H9 (cell line): ENCODE measurements at regions not wholly inside any gene's neighbourhood (a gene's known extent, or its start where the extent isn't known, plus 50 kb on each side); places are given as distances from the start of the nearest gene placed in this dataset.

Source experiments
- DNase-seq: peaks from one replicate; pipeline ENCODE4 v3.0.0-alpha.2; 2017
- H2AFZ ChIP-seq: one replicate; pipeline ENCODE4 v1.6.1; 2013; ENCODE audit warnings: mild to moderate bottlenecking, low read length, control low read depth, moderate library complexity
- H2AK5ac ChIP-seq: 2 replicates; pipeline ENCODE4 v1.6.1; 2013; ENCODE audit warnings: low read length, control low read depth, mixed read lengths; ENCODE audit not compliant: insufficient read length
- H2BK120ac ChIP-seq: one replicate; pipeline ENCODE4 v1.6.1; 2013; ENCODE audit warnings: low read depth, mild to moderate bottlenecking, low read length, control low read depth, inconsistent platforms; ENCODE audit not compliant: poor library complexity, severe bottlenecking
- H2BK12ac ChIP-seq: 2 replicates; pipeline ENCODE4 v1.6.1; 2013; ENCODE audit warnings: low read length, control low read depth, mixed read lengths, low read depth; ENCODE audit not compliant: insufficient read length
- H2BK15ac ChIP-seq: 2 replicates; pipeline ENCODE4 v1.6.1; 2013; ENCODE audit warnings: low read depth, low read length, control low read depth
- H2BK20ac ChIP-seq: one replicate; pipeline ENCODE4 v1.6.1; 2013; ENCODE audit warnings: low read depth, mild to moderate bottlenecking, low read length, control low read depth, inconsistent platforms; ENCODE audit not compliant: poor library complexity, severe bottlenecking
- H2BK5ac ChIP-seq: 2 replicates; pipeline ENCODE4 v1.6.1; 2013; ENCODE audit warnings: low read length, control low read depth, mixed read lengths; ENCODE audit not compliant: insufficient read length
- H3K14ac ChIP-seq: 2 replicates; pipeline ENCODE4 v1.6.1; 2013; ENCODE audit warnings: low read length, control low read depth; ENCODE audit not compliant: insufficient read depth
- H3K18ac ChIP-seq: 2 replicates; pipeline ENCODE4 v1.6.1; 2013; ENCODE audit warnings: low read depth, mild to moderate bottlenecking, mixed read lengths, low read length, control low read depth; ENCODE audit not compliant: insufficient read length
- H3K23ac ChIP-seq: 2 replicates; pipeline ENCODE4 v1.6.1; 2013; ENCODE audit warnings: low read length, control low read depth, mixed read lengths, low read depth; ENCODE audit not compliant: insufficient read length
- H3K23me2 ChIP-seq: 2 replicates; pipeline ENCODE4 v1.6.1; 2013; ENCODE audit warnings: low read depth, mild to moderate bottlenecking, mixed read lengths, low read length, control low read depth; ENCODE audit not compliant: insufficient read length, poor library complexity, severe bottlenecking
- H3K27ac ChIP-seq: 2 replicates; pipeline ENCODE4 v1.5.1; 2013; ENCODE audit warnings: low read length, control low read depth, mixed read lengths, low read depth; ENCODE audit not compliant: insufficient read length
- H3K27me3 ChIP-seq: 2 replicates; pipeline ENCODE4 v1.6.1; 2013; ENCODE audit warnings: low read length, control low read depth, inconsistent platforms; ENCODE audit not compliant: insufficient read depth
- H3K4ac ChIP-seq: 2 replicates; pipeline ENCODE4 v1.6.1; 2013; ENCODE audit warnings: low read depth, mild to moderate bottlenecking, control low read depth, inconsistent platforms, low read length, moderate library complexity
- H3K4me1 ChIP-seq: 2 replicates; pipeline ENCODE4 v1.6.1; 2013; ENCODE audit warnings: low read length, control low read depth, inconsistent platforms; ENCODE audit not compliant: insufficient read depth
- H3K4me2 ChIP-seq: 2 replicates; pipeline ENCODE4 v1.6.1; 2013; ENCODE audit warnings: low read length, control low read depth, mixed read lengths; ENCODE audit not compliant: insufficient read length, insufficient read depth
- H3K56ac ChIP-seq: 2 replicates; pipeline ENCODE4 v1.6.1; 2013; ENCODE audit warnings: low read depth, mild to moderate bottlenecking, mixed read lengths, low read length, control low read depth; ENCODE audit not compliant: insufficient read length
- H3K79me1 ChIP-seq: 2 replicates; pipeline ENCODE4 v1.6.1; 2013; ENCODE audit warnings: low read depth, mild to moderate bottlenecking, moderate library complexity, low read length, control low read depth, inconsistent platforms; ENCODE audit not compliant: insufficient read depth, poor library complexity, severe bottlenecking
- H3K79me2 ChIP-seq: 2 replicates; pipeline ENCODE4 v1.6.1; 2013; ENCODE audit warnings: low read length, control low read depth, inconsistent platforms; ENCODE audit not compliant: insufficient read depth
- H3K9ac ChIP-seq: 2 replicates; pipeline ENCODE4 v1.6.1; 2013; ENCODE audit warnings: low read length, control low read depth, mixed read lengths; ENCODE audit not compliant: insufficient read length; ENCODE audit errors: extremely low read depth
- H3K9me3 ChIP-seq: one replicate; pipeline ENCODE4 v1.6.1; 2013; ENCODE audit warnings: low read depth, low read length, inconsistent platforms; ENCODE audit not compliant: control insufficient read depth
- H3T11ph ChIP-seq: one replicate; pipeline ENCODE4 v1.6.1; 2013; ENCODE audit warnings: mild to moderate bottlenecking, low read length, control low read depth, inconsistent platforms
- H4K20me1 ChIP-seq: one replicate; pipeline ENCODE4 v1.6.1; 2013; ENCODE audit not compliant: control insufficient read depth, insufficient read length, insufficient read depth
- H4K5ac ChIP-seq: 2 replicates; pipeline ENCODE4 v1.6.1; 2013; ENCODE audit warnings: low read depth, mild to moderate bottlenecking, mixed read lengths, low read length, control low read depth; ENCODE audit not compliant: insufficient read length
- H4K8ac ChIP-seq: replicated peaks from 2 replicates; pipeline ENCODE4 v1.6.1; 2013; ENCODE audit warnings: low read length, control low read depth, mixed read lengths, low read depth; ENCODE audit not compliant: insufficient read length
- H4K91ac ChIP-seq: 2 replicates; pipeline ENCODE4 v1.6.1; 2013; ENCODE audit warnings: low read depth, mild to moderate bottlenecking, moderate library complexity, mixed read lengths, low read length, control low read depth; ENCODE audit not compliant: insufficient read length
- H3K27ac Mint-ChIP-seq, 3 experiments: 2 replicates in 2 of 3; 3 replicates in 1 of 3; pipeline ENCODE4 v1.8.0; 2020 to 2021; ENCODE audit warnings: mixed read lengths in 3 of 3, mild to moderate bottlenecking in 1 of 3, moderate library complexity in 1 of 3
- H3K27me3 Mint-ChIP-seq: 2 replicates; pipeline ENCODE4 v1.8.0; 2021; ENCODE audit warnings: low read depth, mild to moderate bottlenecking, moderate library complexity, mixed read lengths
- H3K36me3 Mint-ChIP-seq, 3 experiments: 2 replicates in 2 of 3; 3 replicates in 1 of 3; pipeline ENCODE4 v1.8.0; 2020 to 2021; ENCODE audit warnings: low read depth in 3 of 3, mixed read lengths in 3 of 3; ENCODE audit not compliant: insufficient read depth in 1 of 3
- H3K4me1 Mint-ChIP-seq, 2 experiments: 2 replicates each; pipeline ENCODE4 v1.8.0; 2020; ENCODE audit warnings: mixed read lengths in 2 of 2
- H3K4me3 Mint-ChIP-seq, 2 experiments: 2 replicates in 1 of 2; 3 replicates in 1 of 2; pipeline ENCODE4 v1.8.0; 2020 to 2021; ENCODE audit warnings: mild to moderate bottlenecking in 2 of 2, mixed read lengths in 2 of 2, moderate library complexity in 1 of 2
- H3K9me3 Mint-ChIP-seq, 2 experiments: 2 replicates in 1 of 2; 3 replicates in 1 of 2; pipeline ENCODE4 v1.8.0; 2020; ENCODE audit warnings: mild to moderate bottlenecking in 2 of 2, mixed read lengths in 2 of 2, moderate library complexity in 1 of 2
- CTCF ChIP-seq: fragments of 200-600 bp; sonication (generic); conservative IDR thresholded peaks from 3 replicates; pipeline ENCODE4 v1.8.0; 2021; ENCODE audit warnings: antibody characterized with exemption, mild to moderate bottlenecking
- WGBS: extraction: QIAGEN DNeasy Blood & Tissue Kit; methylation state at CpG from one replicate; pipeline ENCODE4 v1.1.7; 2013; ENCODE audit warnings: missing lambda C conversion rate, low lambda C conversion rate, mixed read lengths; ENCODE audit not compliant: insufficient read length; ENCODE audit errors: extremely low coverage; 5-methylcytosine and 5-hydroxymethylcytosine counted together

GRCh38 chr18:75478996-75479880 lies 51.7 kb upstream of the SMIM21 start:
- peaks cover 7% of the 10 kb centered on the region for H3K9me3 ChIP-seq
- no peak overlapping the region for H4K8ac ChIP-seq
- no peaks in the 10 kb centered on the region for H3K79me1 ChIP-seq
- H2BK15ac ChIP-seq, result no peak overlapping the region
- peak; percentile 73 for TF ChIP-seq CTCF
- no peak overlapping the region for H2AFZ ChIP-seq
- H3K4me2 ChIP-seq, result no peak overlapping the region
- no peak overlapping the region for H2BK12ac ChIP-seq
- no peak overlapping the region for H2BK120ac ChIP-seq
- H3K4ac ChIP-seq, result no peak overlapping the region
- Mint-ChIP-seq H3K36me3 (peaks cover 5 to 22% (median 15%) of the 10 kb centered on the region in 3 experiments), H3K9me3 (peaks cover 28 to 29% of the 10 kb centered on the region in 2 experiments), H3K4me3 (no peak overlapping the region), H3K4me1 (peaks cover 7 to 14% of the 10 kb centered on the region in 2 experiments), H3K27ac (no peak overlapping the region), H3K27me3 (0 out of 2 replicates have a peak, but pooled peaks cover 2% of the 10 kb centered on the region)
- H3K18ac ChIP-seq, result no peak overlapping the region
- no peak overlapping the region for H3K14ac ChIP-seq
- DNase-seq, result no peak
- H3K79me2 ChIP-seq, result no peaks in the 10 kb centered on the region
- H4K91ac ChIP-seq, result no peak overlapping the region
- no peaks in the 10 kb centered on the region for H3K27me3 ChIP-seq
- no peak overlapping the region for H3T11ph ChIP-seq
- H3K27ac ChIP-seq, result no peak overlapping the region
- no peaks in the 10 kb centered on the region for H4K20me1 ChIP-seq
- no peak overlapping the region for H3K9ac ChIP-seq
- H4K5ac ChIP-seq, result no peak overlapping the region
- no peak overlapping the region for H3K56ac ChIP-seq
- no CpG with 5 or more reads among the region's 8 CpGs for WGBS
- H2BK20ac ChIP-seq, result no peak overlapping the region
- H3K23ac ChIP-seq, result no peak overlapping the region
- no peak overlapping the region for H2AK5ac ChIP-seq
- no peak overlapping the region for H2BK5ac ChIP-seq
- no peaks in the 10 kb centered on the region for H3K4me1 ChIP-seq
- H3K23me2 ChIP-seq, result no peaks in the 10 kb centered on the region
